Fibroblast of skin of back (primary cell): ENCODE measurements at regions not wholly inside any gene's neighbourhood (a gene's known extent, or its start where the extent isn't known, plus 50 kb on each side); places are given as distances from the start of the nearest gene placed in this dataset.
"Not testable (repeated sequence)": the region's sequence is repeated elsewhere in the genome, so short reads cannot be mapped to it uniquely, and the experiment has no call there.

Source experiments
- DNase-seq: peaks from one replicate; pipeline ENCODE4 v3.0.0-alpha.2; 2013

GRCh38 chr5:110925398-110925797, 146.1 kb upstream of the TSLP start:
- no peak for DNase-seq

- DNase-seq: no peak
These were observed 145.6 kb upstream of the TSLP start for GRCh38 chr5:110925916-110926315.

GRCh38 chr5:110932755-110933488, 138.6 kb upstream of the TSLP start:
- no peak for DNase-seq

DNA sequence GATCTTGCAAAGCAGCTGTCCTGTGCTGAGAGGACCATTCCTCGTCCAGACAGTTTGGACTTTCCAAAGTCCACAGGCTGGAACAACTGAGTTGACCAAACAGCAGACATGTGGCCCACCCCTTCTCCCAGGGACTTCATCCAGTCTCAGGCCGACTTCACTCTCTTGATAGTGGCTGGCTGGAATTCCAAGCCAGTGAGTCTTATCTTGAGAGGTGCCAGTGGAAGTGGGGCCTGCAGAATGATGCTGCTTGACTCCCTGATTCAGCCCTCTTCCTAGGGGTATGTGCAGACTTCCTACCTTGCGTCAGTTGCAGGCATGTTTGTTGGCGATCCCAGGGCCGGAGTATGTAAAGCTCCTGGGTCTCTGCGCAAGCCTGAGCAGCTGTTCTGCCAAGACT, 131.4 kb upstream of the TSLP start:
- DNase-seq: peak; percentile 4

DNA sequence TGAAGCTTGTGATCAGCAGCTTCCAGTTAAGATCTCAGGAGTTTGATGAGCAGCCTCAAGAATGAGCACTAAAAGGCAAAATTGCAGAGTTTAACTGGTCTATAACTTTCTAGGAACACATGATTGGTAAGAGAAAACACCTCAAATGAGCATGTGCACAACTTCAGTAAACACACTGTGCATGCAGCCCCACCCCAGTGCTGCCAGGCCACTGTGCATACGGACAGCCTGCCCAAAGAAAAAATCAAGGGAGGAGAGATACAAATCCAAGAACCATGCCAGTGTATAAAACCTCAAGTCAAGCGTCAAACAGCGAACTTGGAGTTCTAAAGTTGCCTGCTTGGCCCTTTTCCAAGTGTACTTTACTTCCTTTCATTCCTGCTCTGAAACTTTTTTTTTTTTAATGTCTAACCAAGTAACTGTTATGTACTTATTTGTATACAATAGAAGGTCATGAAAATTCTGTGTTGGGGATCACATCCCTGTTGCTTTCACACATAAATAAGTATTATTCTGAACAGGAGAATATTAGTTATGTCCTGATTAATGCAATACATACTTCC, 125.6 kb upstream of the TSLP start:
- DNase-seq: no peak

DNA sequence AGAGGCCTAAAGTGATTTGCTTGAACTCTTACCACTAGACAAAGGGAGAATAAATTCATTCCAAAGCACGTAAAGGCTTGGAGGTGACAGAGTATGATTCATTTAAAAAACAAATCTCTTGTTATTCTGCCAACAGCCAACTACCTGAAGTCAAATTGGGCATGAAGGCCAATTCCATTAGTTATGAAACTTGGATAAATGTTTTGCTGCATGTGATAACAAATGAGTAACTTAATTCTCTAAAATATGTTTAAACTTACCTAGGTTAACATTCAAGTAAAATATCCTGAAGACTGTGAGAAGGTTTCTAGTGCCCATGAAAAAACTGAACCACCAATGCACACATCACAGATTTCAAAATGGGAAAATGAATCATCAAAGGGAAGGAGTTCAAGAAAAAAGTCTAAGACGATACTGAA, 120.1 kb upstream of the TSLP start:
- DNase-seq: no peak

- DNase-seq: no peak
These were observed 115.1 kb upstream of the TSLP start for GRCh38 chr5:110956280-110956912.

DNA sequence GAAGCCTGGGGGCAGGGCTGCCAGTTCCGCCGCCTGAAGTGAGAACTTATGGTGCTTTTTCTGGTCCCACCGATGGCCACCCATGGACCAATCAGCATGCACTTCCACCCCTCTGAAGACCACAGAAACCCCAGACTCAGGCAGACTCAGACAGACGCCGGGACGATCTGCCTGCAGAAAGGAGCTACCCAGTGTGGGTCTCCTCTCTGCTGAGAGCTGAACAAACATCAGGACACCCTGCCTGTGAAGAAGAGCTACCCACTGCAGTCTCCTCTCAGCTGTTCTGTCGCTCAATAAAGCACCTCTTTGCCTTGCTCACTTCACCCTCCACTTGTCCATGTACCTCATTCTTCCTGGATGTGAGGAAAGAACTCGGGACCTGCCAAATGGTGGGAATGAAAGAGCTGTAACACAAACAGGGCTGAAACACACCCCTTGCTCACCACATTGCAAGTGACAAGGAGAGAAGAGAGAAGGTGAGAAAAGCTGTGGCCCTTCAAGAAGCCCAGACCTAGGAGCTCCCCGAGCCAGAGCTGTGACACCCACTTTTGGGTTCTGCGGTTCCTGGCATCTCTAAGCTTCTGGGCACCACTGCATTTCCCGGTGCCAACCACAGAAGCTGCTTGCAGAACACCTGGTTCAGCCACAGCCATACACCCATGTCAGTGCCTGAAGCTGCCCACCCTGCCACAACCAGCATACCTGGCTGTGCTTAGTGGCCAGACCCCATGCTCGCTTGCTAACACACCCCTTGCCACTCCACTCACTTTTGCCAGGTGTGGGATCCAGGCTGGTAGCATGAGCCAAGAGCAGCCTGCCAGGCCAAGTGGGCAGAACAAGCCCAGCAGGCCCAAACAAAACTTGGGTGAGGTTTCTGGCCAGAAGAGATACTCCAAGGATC, 114.3 kb upstream of the TSLP start:
- DNase-seq: no peak

DNA sequence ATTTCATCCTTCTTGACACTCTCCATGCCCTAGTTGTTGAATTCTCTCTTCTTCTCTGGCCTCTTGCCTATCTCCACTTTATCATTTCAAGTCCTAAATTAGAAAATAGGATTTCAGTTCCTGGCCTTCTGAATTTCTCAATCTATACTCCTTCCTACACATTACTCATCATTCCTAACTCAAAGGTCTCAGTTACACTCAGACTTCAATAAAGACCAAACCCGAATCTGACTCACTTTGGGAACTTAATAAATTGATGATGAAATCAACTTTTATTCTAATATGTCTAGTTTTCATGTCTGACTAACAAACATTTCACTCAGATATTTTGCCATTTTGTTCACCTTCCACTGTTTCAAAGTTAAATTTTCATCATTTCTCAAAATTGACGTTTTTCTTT, 113.6 kb upstream of the TSLP start:
- peak; percentile 22 for DNase-seq

- DNase-seq: no peak
These were observed 108.0 kb upstream of the TSLP start for GRCh38 chr5:110963495-110963894.

GRCh38 chr5:110965773-110966581, 105.5 kb upstream of the TSLP start:
- no peak for DNase-seq

DNA sequence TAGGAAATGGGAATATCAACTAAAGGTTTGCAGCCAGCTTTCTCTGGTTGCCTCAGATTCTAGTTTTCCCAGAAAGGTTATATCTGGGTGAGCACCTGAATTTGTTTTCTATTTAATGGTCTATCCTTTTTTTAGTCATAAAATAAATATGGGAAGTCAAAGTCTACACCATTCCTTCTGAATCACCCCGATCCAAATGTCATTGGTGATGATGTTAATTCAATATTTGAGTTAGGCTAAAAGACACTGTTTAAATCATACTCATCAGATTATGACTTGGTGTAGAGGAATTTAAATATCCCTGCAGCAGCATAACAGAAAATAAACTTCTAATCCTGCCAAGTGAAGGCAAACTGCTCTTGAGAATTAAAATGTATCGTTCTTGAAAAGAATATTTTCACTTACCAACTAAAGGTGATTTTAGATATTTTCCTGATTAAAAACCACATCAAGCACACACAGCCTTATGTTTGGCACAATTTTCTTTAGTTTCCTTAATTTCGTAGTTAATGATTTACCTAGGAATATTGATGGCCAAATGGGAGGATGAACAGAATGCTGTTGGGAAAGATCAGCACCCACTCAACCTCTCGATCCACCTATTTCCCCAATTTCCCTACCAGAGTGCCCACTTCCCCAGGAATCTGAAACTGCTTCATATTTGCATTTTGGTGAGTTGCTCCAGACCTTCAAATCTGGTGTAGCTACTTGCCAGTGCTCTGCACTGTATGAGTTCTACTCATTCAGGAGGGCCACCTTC, 103.1 kb upstream of the TSLP start:
- peak; percentile 32 for DNase-seq

DNA sequence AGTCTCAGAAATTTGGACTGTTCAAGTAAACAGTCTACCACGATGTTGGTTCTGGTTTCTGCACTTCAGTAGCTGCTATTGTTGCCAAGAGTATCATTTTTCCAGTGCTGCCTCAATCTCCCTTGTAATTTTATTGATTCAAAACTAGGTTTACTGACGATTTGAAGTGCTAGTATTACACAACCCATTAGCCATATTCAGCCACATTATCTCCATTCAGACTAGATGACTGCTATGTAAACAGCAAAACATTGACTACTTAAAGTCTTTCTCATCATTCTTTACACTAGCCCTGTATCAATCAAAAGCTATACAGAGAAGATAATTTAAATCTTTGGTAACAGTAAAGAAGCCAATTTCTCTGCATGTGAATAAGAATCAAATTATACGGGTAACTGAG, 102.0 kb upstream of the TSLP start:
- DNase-seq: no peak

DNA sequence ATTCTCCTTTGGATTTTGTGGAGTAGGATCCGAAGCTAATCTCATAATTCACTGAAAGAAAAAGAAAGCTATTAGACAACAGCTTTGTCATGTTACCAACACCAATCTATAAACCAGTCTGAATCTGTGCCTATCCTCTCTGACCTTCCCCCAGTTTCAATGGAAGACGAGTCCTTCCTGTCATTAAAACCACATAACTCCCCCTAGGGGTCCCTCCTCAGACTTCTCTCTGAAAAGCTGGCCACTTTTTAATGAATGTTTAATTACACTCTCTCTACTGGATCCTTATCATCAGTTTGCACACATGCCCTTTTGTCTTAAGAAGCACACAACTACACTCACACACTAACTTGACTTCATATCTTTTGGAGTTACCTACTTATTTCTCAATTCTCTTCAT, 98.0 kb upstream of the TSLP start:
- DNase-seq: no peak

DNA sequence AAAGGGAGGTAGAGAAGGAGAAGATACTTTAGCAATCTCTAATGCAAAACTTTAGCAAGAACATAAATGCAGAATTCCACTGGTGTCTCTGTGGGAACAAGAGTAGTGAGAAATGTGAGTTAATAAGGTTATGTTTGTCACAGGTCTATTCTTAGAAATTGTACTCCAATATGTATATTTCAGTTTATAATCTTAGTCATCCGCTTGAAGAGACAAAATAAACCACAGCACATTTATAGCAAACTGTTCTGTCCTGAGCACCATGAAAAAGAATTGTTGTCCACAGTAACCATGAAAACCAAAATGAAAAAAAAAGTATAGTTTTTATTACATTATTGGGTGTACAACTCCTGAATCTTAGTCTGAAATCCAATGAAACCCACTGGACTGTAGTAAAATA, 93.6 kb upstream of the TSLP start:
- peak; percentile 8 for DNase-seq

DNA sequence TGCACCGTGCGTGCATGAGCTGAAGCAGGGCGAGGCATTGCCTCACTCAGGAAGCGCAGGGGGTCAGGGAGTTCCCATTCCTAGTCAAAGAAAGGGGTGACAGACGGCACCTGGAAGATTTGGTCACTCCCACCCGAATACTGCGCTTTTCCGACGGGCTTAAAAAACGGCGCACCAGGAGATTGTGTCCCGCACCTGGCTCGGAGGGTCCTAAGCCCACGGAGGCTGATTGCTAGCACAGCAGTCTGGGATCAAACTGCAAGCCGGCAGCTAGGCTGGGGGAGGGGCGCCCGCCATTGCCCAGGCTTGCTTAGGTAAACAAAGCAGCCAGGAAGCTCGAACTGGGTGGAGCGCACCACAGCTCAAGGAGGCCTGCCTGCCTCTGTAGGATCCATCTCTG, 85.6 kb upstream of the TSLP start:
- not testable (repeated sequence) for DNase-seq

GRCh38 chr5:110987573-110987972, 83.9 kb upstream of the TSLP start:
- not testable (repeated sequence) for DNase-seq

DNA sequence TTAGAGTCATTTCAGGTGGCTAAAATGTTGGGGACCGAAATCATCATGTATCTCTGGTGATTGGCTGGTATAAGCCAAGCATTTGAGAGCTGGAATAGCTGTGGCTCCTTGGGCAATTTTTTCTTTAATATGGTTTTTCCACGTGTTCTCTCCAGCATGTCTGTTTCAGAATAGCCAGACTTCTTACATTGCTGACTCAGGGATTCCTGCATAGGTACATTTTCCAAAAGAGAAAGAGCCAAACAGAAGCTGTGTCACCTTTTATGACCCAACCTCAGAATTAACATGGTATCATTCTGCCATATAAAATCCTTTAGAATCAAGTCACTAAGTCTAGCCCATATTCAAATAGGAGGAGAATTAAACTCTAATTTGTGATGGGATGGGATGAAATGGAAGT, 74.8 kb upstream of the TSLP start:
- no peak for DNase-seq

GRCh38 chr5:111002036-111002435, 69.5 kb upstream of the TSLP start:
- DNase-seq: no peak

DNA sequence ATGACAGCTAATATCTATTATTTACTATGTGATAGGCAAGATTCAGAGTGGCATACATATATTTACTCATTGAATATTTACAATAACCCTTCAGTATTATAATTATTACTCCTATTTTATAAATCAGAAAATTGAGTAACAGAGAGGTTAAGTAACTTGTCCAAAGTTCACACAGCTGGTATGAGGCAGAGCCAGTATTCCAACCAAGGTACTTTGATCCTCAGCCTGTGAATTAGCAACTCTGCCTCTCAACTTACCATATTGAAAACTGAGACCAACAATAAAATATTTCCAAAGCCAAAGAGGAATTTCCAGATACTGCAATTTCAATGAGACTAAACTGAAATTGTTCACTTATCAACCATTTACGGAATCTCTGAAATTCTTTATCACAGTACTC, 67.9 kb upstream of the TSLP start:
- no peak for DNase-seq

GRCh38 chr5:111004291-111004690, 67.2 kb upstream of the TSLP start:
- DNase-seq: no peak
